Retinal pigment epithelial cell (primary cell): ENCODE measurements at regions not wholly inside any gene's neighbourhood (a gene's known extent, or its start where the extent isn't known, plus 50 kb on each side); places are given as distances from the start of the nearest gene placed in this dataset.
A peak's percentile ranks its signal among the peaks of the same experiment; 100 is the strongest.
"Not testable (repeated sequence)": the region's sequence is repeated elsewhere in the genome, so short reads cannot be mapped to it uniquely, and the experiment has no call there.

Experiments used
- DNase-seq: peaks from one replicate; pipeline ENCODE4 v3.0.0-alpha.2; 2010; ENCODE audit warnings: low read depth
- H3K4me3 ChIP-seq: 2 replicates; pipeline ENCODE4 v1.5.1; 2011; ENCODE audit warnings: mild to moderate bottlenecking, low read length, control low read depth, moderate library complexity
- TF ChIP-seq, protein P1 (sequence below): conservative IDR thresholded peaks from 2 replicates; pipeline ENCODE4 v1.5.1; 2011; ENCODE audit warnings: low read depth, low read length, control low read depth, inconsistent platforms

DNA sequence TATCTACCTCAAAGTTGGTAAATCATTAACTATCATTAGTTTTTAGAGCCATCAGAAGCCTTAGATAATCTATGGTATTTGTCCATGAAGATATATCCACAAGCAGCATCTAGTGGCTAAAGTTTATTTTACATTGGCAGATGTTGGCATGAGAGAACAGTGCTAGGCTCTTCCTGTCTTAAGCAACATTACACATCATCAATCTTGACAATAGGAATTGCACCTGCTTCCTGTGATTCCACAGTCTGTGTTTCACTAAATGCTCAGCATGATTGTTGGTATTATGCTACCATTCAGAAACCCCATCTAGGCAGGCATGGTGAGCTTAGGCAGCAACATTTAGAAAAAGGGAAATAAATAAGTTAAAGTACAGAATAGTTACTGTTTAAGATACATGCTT is 246.6 kb downstream of the SLCO4C1 start:
- DNase-seq = no peak
- no peak overlapping the region for H3K4me3 ChIP-seq
- TF ChIP-seq, protein P1, sequence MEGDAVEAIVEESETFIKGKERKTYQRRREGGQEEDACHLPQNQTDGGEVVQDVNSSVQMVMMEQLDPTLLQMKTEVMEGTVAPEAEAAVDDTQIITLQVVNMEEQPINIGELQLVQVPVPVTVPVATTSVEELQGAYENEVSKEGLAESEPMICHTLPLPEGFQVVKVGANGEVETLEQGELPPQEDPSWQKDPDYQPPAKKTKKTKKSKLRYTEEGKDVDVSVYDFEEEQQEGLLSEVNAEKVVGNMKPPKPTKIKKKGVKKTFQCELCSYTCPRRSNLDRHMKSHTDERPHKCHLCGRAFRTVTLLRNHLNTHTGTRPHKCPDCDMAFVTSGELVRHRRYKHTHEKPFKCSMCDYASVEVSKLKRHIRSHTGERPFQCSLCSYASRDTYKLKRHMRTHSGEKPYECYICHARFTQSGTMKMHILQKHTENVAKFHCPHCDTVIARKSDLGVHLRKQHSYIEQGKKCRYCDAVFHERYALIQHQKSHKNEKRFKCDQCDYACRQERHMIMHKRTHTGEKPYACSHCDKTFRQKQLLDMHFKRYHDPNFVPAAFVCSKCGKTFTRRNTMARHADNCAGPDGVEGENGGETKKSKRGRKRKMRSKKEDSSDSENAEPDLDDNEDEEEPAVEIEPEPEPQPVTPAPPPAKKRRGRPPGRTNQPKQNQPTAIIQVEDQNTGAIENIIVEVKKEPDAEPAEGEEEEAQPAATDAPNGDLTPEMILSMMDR = no peak

DNA sequence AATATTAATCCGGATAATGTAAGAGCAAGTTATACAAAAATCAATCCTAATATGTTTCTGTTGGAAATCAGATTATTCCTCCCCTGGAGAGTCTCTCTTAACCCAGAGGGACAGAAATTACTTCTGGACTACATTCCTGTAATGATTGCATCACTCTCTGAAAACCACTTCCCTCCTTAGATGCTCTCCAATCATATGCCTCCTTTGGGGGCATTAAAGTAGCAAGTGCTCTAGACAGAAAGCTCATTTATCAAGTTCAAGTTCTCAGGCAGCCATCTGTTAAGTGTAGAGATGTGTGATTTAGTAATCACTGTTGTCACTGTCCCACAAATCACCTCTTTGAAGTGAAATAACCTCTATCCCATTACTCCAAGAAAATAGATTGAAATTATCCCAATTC is 247.1 kb downstream of the SLCO4C1 start:
- no peak for DNase-seq
- no peak overlapping the region for H3K4me3 ChIP-seq
- TF ChIP-seq, protein P1 = no peak

DNA sequence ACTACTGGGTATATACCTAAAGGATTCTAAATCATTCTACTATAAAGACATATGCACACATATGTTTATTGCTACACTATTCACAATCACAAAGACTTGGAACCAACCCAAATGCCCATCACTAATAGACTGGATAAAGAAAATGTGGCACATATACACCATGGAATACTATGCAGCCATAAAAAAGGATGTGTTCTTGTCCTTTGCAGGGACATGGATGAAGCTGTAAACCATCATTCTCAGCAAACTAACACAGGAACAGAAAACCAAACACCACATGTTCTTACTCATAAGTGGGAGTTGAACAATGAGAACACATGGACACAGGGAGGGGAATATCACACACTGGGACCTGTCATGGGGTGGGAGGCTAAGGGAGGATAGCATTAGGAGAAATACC is 249.0 kb downstream of the SLCO4C1 start:
- not testable (repeated sequence) for H3K4me3 ChIP-seq, DNase-seq

DNA sequence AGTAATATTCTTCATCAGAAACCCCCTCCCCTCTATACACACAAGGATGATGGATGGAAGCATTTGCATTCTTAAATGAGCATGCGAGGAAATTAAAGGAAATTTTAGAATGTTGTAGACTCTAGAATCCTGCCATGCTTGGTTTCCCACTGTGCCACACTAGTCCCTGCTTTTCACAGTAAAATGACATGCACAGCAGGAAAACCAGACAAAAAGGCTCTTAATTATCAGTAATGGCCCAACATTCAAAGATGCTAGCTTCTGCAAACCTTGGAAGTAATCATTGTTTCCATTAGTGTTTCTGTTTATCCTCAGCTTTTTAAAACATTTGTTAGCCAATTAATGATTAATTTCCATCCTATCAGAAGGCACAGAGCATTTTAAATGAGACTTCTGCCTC is 255.8 kb downstream of the SLCO4C1 start:
- TF ChIP-seq, protein P1 = no peak
- DNase-seq = no peak

DNA sequence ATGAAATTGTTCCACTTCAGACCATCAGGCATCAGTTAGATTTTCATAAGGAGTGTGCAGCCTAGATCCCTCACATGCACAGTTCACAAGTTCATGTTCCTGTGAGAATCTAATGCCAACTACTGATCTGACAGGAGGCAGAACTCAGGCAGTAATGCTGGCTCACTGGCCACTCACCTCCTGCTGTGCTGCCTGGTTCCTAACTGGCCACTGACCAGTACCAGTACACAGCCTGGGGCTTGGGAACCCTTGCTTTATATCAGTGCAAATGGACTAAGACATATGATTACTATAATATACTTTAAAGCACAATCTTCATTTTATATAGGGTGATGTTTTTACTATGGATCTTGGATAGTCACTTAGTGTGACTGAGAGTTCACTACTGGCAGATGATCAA is 259.2 kb downstream of the SLCO4C1 start:
- DNase-seq = peak; percentile 1
- no peak overlapping the region for H3K4me3 ChIP-seq

More for the DNA sequence above, 255.8 kb downstream of the SLCO4C1 start:
- H3K4me3 ChIP-seq = no peak overlapping the region

DNA sequence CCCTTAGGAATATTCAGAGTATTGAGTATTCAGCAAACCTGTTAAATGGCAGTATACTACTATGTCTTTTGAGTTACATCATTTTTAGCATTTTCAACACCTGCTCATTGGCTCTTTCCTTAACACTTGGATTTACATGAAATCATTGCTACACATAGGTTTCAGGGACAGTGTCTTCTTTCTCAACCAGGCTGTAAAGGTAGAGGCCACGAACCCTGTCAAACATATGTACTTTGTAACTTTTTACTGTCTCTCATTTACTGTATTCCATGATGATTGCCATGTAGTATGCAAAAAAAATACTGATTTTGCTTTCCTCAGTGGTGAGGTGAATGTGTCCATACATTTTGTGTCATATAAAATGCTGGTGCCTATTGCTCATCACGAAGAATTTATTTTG is 264.4 kb downstream of the SLCO4C1 start:
- H3K4me3 ChIP-seq = no peak overlapping the region
- TF ChIP-seq, protein P1 = no peak
- no peak for DNase-seq

More for the DNA sequence above, 259.2 kb downstream of the SLCO4C1 start:
- TF ChIP-seq, protein P1 = no peak

DNA sequence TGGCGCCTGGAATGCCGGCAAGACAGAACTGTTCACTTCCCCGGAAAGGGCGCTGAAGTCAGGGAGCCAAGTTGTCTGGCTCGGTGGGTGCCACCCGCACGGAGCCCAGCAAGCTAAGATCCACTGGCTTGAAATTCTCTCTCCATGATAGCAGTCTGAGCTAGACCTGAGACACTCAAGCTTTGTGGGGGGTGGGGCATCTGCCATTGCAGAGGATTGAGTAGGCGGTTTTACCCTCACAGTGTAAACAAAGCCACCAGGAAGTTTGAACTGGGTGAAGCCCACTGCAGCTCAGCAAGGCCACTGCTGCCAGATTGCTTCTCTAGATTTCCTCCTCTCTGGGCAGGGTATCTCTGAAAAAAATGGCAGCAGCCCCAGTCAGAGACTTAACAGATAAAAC is 277.4 kb downstream of the SLCO4C1 start:
- no peak overlapping the region for H3K4me3 ChIP-seq
- no peak for DNase-seq
- TF ChIP-seq, protein P1 = no peak

DNA sequence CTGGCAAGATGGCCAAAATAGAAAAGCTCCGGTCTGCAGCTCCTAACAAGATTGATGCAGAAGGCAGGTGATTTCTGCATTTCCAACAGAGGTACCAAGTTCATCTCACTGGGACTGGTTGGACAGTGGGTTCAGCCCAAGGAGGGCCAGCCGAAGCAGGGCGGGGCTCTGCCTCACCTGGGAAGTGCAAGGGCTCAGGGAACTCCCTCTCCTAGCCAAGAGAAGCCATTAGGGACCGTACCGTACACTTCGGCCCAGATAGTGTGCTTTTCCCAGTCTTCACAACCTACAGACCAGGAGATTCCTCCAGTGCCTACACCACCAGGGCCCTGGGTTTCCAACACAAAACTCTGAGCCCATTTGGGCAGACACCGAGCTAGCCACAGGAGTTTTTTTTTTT is 277.8 kb downstream of the SLCO4C1 start:
- H3K4me3 ChIP-seq = no peak overlapping the region
- TF ChIP-seq, protein P1 = no peak

More for the DNA sequence above, 277.8 kb downstream of the SLCO4C1 start:
- no peak for DNase-seq
